Mucosa of gallbladder (tissue), 1 donor: ENCODE measurements at regions not wholly inside any gene's neighbourhood (a gene's known extent, or its start where the extent isn't known, plus 50 kb on each side); places are given as distances from the start of the nearest gene placed in this dataset.
"Not testable (repeated sequence)": the region's sequence is repeated elsewhere in the genome, so short reads cannot be mapped to it uniquely, and the experiment has no call there.

ENCODE experiments used
- DNase-seq: peaks from one replicate; pipeline ENCODE4 v3.0.0-alpha.2; 2020; ENCODE audit warnings: low spot score
- donor health status: DM: no; HTN: no; CAD: no.

- DNase-seq, result no peak
These were observed 161.7 kb upstream of the RPL34 start for GRCh38 chr4:108458681-108459080.

GRCh38 chr4:108454227-108454626, 166.1 kb upstream of the RPL34 start:
- DNase-seq, result no peak

- no peak for DNase-seq
These were observed 167.0 kb upstream of the RPL34 start for GRCh38 chr4:108453366-108453765.

GRCh38 chr4:108450236-108450898, 170.0 kb upstream of the RPL34 start:
- DNase-seq, result no peak

- no peak for DNase-seq
These were observed 171.2 kb upstream of the RPL34 start for GRCh38 chr4:108449129-108449528.

- no peak for DNase-seq
These were observed 173.8 kb upstream of the RPL34 start for GRCh38 chr4:108446556-108446955.

GRCh38 chr4:108445716-108446115, 174.7 kb upstream of the RPL34 start:
- DNase-seq, result no peak

GRCh38 chr4:108443585-108443984, 176.8 kb upstream of the RPL34 start:
- no peak for DNase-seq

- no peak for DNase-seq
These were observed 186.5 kb upstream of the RPL34 start for GRCh38 chr4:108433832-108434231.

GRCh38 chr4:108433394-108433793, 187.0 kb upstream of the RPL34 start:
- not testable (repeated sequence) for DNase-seq

- no peak for DNase-seq
These were observed 188.0 kb upstream of the RPL34 start for GRCh38 chr4:108432418-108432817.

GRCh38 chr4:108431986-108432385, 188.4 kb upstream of the RPL34 start:
- no peak for DNase-seq

- no peak for DNase-seq
These were observed 189.5 kb upstream of the RPL34 start for GRCh38 chr4:108430921-108431320.

GRCh38 chr4:108429662-108430061, 190.7 kb upstream of the RPL34 start:
- DNase-seq, result no peak

- DNase-seq, result no peak
These were observed 191.5 kb upstream of the RPL34 start for GRCh38 chr4:108428923-108429322.

- no peak for DNase-seq
These were observed 192.4 kb upstream of the RPL34 start for GRCh38 chr4:108427946-108428485.

GRCh38 chr4:108426493-108426892, 193.9 kb upstream of the RPL34 start:
- DNase-seq, result no peak

- no peak for DNase-seq
These were observed 194.4 kb upstream of the RPL34 start for GRCh38 chr4:108425988-108426387.

- DNase-seq, result no peak
These were observed 202.5 kb upstream of the RPL34 start for GRCh38 chr4:108417923-108418322.

GRCh38 chr4:108416831-108417230, 203.5 kb upstream of the RPL34 start:
- DNase-seq, result no peak

GRCh38 chr4:108415389-108415788, 205.0 kb upstream of the RPL34 start:
- DNase-seq, result no peak

- no peak for DNase-seq
These were observed 208.5 kb upstream of the RPL34 start for GRCh38 chr4:108411836-108412235.

- not testable (repeated sequence) for DNase-seq
These were observed 210.7 kb upstream of the RPL34 start for GRCh38 chr4:108409691-108410090.

GRCh38 chr4:108405586-108405985, 214.8 kb upstream of the RPL34 start:
- no peak for DNase-seq
